GM21786 (cell line): ENCODE measurements at regions not wholly inside any gene's neighbourhood (a gene's known extent, or its start where the extent isn't known, plus 50 kb on each side); places are given as distances from the start of the nearest gene placed in this dataset.

Experiments
- ATAC-seq: cut with Tn5 transposase; IDR thresholded peaks from one replicate; pipeline ENCODE4 v1.9.1; 2021; ENCODE audit not compliant: unreplicated experiment

DNA sequence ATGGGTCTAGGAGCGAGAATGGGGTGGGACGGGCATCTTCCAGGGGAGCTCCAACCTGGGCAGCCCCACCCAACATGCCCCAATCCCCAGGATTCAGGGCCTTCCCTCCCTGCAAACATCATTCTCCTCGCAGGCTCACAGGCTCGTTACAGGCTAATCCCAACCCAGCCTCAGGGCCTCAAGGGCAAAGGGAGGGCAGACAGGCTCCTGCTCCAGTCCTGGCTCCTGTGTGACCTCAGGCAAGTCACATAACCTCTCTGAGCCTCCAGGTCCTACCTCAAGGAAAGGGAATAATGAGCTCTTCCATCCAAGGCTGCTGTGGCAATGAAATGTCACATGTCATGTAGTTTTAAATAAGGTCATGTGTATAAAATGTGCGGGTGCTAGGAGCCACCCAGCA lies 186.5 kb upstream of the TNRC6C start:
- no peak for ATAC-seq

DNA sequence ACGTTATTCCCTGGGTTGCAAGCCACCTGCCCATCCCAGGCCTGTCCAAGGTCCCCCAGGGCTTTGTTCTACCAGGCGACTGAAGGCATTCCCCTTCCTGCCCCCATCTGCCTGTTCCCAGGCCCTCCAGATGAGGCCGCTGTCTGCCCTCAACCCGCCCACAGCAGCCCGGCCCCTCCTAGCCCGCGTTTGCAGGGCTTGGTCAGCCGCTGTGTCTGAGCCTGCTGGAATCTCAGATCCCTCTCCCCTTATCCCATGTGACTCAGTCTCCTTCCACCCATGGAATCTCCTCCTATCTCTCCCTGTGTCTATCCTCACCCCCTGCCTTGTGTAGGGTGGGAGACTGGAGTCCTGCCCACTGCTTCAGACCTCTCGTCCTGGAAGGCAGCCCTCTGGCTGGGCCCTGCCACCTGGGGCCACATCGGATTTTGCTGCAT lies 186.0 kb upstream of the TNRC6C start:
- no peak for ATAC-seq

DNA sequence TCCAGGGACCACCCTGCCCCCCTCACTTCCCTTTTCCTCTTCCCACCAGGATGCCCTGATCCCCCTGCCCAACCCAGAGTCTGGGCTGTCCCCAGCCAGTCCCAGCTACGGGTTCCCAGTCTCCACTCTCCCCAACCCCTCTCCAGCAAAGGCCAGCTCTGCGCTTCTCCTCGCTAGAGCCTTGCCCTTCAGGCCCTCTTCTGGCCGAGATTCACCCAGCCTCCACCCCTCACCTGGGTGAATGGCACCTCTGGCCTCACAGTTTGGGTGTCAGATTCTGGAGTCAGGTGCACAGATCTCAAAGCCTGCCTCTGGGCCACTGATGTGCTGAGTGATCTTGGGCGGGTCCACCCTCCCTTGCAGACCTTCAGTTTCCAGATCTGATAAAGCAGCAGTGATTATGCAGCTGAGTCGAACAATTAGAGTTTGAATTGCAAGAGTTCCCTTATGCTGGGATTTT lies 185.6 kb upstream of the TNRC6C start:
- no peak for ATAC-seq

DNA sequence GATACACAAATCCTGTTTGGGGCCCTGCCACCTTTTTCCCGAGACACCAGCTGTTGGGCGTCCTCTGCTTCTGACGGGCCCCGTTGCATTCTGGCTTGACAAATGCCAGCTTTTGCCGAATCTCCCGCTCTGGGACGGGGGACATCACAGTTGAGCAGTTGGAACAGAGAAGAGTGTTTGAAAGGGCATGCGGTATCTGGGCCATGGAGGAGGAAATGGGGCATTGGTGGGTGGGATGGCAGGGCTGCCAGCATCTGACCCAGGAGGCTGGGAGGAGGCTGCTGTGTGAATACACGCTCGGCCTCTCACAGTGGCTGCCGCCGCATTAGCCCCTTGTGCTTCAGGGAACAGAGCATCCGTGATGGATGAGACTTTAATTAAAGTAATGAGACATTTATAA lies 184.3 kb upstream of the TNRC6C start:
- no peak for ATAC-seq

DNA sequence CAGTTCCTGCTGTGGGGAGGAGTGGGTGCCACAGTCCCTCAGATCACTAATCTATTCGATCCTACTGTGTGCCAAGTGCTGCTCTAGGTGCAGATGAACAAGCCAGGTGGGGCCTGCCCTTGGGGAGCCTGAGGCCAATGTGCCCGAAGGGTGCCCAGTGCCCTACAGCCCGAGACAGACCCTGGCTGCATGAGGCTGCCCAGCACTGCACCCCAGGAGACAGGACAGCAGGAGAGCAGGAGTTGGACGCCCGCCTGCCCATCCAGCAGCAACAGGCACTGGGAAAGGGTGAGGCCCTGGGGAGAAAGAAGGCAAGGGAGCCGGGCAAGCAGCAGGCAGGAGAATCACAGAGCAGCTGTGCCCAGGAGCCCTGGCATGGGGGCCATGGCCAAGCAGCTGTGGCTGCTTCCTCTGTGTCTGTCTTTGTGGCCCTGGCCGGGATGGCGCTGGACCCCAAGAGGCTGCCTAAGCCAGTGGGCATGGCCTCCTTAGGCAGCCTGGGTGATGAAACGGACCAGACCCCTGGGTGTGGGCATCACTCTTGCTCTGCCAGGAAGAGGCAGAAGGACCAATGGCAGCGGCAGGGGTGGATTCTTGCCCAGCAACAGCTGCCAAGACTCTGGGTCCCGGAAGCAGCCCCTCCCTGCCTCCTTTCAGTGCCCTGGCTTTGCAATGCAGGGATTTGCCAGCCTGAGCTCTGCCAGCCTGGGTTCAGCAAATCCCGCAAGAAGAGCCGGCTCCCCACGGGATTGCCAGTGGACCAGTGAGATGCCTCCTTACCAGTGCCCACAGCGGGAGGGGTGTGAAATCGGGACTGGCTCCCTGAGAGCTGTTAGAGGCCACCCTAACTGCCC lies 179.6 kb upstream of the TNRC6C start:
- no peak for ATAC-seq

DNA sequence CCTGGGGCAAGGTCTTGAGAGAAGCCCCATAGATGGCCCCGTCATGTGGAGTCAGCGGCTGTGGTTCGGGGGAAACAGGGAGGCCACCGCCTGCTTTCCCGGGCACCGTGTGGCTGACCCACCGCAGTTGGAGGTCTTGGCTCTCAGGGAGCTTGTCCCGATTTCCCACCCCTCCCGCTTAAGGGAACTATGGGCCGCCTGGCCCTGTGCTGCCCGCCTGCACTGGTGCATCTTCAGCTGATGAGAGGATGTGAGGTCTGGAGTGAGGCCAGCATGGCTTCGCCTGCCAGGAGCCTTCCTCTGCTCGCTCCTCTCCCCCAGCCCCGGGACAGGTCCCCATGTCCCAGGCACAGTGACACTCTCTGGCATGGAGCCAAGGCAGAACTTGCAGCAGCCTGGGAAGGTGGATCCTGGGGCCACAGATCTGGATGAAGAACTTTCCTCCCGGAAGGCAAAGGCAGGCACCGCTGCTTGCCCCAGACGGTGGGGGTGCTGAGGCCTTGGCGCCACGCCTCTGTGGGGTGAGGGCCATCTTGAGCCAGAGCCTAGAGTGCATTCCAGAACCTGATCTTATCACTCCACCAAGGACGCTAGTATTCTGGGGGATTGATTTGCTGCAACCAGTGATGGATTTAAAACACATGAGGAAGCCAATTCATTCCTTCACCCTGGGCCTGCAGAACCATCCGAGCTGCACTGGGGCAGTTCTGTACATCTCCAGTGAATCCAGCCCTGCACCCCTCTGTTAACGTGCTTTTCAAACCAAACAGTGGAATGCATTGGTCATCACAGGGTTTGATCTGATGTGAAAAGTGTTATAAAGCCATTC lies 178.6 kb upstream of the TNRC6C start:
- ATAC-seq = no peak

DNA sequence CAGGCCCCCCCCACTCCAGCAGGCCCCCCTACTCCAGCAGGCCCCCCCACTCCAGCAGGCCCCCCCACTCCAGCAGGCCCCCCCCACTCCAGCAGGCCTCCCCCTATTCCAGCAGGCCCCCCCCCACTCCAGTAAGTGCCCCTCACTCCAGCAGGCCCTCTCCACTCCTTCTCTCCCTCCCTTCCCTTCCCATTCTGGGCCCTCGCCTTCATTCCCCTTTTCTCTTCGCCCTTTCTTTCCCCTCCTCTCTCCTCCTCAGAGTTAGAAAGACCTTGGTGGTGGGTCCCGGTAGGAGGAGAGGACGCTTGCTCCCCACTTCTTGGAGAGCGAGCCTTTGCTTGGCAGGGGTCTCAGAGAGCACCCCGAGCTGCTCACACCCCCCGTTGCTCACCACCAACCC lies 177.0 kb upstream of the TNRC6C start:
- ATAC-seq = no peak

DNA sequence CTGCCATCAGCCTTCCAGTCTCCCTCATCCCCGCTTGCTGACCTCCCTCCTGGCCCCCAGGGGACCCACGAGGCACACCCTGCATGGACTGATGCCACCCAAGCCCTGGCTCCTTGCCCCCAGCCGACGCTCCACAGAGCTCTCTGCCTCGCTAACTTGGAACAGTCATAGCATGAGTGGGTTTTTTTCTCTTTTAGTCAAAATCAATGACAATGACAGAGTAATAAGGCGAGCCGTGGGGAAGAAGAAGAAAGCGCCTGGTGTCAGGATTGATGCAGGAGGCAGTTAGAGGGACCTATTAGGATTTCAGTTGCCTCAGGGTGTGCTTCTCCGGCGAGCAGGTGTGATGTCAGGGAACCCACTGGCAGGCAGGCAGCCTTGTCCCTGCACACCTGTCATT lies 176.3 kb upstream of the TNRC6C start:
- no peak for ATAC-seq

DNA sequence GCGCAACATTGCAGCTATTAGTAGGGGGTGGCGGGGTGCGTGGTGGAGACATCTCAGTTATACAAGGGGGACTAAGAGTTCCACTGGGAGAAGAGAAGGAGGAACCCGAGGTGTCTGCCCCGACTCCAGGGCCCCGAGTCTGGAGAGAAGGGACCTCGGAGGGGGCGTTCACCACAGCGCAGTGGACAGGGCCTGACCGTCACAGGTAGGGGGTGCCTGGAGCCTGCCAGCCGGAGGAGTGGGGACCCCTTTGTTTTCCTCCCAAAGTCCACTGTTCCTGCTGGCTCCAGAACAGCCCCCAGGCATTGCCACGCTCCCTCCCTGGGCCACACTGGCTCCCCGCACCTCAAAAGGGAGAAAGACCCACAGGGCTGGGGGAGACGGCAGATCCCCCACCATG lies 175.9 kb upstream of the TNRC6C start:
- no peak for ATAC-seq

DNA sequence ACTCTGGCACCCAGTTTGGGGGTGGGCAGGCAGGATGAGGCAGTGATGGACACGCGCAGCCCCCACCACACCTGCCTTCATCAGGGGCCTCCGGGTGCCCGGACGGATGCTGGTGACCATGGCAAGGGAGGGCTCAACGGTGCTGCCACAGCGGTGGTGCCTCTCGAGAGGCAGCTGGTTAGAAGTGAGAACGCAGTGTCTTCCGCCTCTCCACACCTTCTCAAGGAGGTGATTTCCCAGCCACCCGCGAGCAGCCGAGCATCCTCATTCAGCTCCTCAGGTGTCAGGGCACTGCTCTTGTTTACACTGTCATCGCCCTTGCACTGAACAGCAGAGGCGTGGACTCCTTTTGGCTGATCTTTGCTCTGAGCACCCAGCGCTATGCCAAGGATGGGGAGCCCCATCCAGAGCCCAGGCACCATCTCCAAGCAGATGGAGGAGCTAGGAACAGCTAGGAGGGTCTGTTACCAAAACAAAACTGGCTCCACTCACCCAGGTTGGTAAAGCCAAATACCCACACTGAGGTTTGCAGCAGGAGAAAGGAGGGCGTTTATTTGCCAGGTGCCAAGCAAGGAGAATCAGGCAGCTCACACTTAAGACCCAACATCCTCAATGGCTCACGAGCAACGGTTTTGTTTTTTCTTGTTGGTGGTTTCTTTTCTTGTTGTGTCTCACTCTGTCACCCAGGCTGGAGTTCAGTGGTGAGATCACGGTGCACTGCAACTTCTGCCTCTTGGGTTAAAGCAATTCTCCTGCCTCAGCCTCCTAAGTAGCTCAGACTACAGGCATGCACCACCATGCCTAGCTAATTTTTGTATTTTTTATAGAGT lies 174.3 kb upstream of the TNRC6C start:
- ATAC-seq = no peak

DNA sequence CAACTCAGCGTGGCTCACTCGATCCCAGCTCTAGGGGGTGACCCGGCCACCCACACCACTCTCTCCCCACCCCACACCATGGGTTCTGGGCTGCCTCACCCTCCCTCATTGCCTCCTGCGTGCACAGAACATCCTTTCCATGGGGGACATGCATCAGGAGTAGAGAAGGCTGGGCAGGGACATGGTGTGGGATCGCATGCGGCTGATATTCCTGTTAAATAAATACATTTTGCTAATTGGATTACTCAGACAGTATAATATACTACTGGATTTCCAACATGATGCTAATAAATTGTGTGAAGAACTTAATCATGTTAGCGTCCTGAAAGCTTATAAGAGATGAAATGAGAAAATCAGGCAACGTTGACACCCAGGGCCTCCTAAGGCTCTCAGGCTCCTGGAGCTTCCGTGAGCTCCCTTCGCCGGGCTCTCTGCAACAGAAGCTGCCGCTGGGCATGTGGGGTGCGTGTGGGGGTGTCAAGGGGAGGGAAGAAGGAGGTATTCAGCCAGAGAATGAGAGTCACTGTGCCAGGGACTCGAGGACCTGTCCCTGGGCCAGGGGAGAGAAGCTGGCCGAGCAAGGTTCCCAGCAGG lies 173.1 kb upstream of the TNRC6C start:
- ATAC-seq = no peak

DNA sequence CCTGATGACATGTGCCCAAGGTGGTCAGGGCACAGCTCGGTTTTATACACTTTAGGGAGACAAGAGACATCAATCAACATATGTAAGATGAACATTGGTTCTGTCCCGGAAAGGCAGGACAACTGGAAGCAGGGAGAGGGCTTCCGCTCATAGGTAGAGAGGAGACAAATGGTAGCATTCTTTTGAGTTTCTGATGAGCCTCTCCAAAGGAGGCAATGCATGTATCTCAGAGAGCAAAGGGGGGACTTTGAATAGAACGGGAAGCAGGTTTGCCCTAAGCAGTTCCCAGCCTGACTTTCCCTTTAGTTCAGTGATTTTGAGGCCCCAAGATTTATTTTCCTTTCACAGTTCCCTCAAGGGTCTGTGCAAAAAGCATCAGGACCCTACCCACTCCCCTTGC lies 172.4 kb upstream of the TNRC6C start:
- no peak for ATAC-seq

DNA sequence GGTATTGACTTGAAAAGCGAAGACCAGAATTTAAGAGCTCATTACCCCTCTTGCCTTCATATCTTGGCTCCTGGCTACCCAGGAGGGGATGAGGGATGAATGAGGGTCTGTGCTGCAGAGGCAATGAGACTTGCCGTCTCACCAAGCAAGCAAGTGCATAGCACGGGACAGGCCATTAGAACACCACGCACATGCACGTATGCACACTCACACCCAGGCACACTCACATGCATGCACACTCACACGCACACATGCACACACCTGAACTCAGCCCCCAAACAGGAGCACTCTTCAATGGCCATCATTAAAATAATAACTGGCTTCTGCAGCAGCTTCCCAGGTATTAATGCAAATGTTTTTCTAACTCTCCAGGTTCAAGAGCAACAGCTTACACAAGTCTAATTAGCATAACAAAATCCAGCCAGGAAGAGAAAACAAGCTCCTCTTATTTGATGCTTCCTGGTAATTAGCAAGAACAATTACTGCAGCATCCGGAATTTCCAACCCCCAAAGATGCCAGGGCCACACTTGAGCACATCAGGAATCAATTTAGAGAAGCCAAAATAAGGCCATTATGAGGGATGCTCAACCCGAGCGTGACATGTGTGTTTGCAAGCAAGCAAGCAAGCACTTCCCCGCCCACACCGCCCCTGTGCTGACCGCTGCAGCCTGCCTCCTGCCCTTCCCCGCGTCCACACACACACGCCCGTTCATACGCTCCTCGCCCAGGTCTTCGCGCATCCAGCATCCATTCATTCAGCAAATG lies 171.6 kb upstream of the TNRC6C start:
- no peak for ATAC-seq

DNA sequence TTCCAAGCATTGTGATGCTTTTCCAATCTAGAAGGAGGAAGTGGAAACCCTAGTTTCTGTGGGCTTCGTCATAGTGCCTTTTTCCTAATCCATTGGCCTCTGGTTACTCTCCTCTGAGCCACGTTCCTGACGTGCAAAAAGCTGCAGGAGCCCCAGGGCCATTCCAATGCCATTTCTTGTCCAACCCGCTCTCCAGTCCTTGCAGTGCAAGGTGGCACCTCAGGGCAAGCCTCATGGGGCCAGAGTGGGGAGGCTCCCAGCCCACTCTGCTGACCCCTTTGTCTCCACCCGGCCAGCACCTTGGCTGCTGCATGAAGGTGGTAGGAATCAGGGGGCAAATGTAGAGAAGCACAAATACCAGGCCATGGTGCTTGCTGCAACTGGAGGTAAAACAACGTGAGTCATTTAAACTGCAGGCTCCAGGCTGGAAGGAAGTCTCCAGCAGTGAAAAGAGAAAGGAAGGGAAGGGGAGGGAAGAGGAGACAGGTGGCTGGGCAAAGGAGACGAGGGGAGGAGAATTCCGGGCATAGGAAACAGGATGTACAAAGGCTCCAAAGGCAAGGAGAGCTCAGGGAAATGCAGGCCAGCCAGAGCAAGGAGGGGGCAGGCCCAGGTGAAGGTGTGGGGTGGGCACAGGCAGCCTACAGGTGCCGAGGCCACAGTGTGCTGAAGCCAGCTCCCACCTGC lies 168.2 kb upstream of the TNRC6C start:
- no peak for ATAC-seq

DNA sequence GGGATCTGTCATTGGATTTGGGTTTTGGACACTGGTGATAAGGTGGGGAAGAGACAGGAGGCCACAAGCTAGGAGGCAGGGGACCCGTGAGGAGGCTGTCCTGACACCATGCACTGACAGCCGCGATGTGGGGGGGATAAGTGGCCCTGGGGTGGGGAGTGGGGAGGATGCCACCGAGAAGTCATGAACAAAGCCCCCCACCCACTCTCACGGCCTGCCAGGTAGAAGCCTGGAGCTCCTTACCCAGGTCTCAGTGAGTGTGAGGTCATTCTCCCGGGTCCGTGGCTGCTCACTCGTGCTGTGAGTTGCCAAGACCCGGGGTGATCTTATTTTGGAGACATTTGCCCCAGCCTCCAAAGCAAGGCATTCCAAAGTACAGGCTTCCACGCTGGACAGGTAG lies 165.9 kb upstream of the TNRC6C start:
- no peak for ATAC-seq

DNA sequence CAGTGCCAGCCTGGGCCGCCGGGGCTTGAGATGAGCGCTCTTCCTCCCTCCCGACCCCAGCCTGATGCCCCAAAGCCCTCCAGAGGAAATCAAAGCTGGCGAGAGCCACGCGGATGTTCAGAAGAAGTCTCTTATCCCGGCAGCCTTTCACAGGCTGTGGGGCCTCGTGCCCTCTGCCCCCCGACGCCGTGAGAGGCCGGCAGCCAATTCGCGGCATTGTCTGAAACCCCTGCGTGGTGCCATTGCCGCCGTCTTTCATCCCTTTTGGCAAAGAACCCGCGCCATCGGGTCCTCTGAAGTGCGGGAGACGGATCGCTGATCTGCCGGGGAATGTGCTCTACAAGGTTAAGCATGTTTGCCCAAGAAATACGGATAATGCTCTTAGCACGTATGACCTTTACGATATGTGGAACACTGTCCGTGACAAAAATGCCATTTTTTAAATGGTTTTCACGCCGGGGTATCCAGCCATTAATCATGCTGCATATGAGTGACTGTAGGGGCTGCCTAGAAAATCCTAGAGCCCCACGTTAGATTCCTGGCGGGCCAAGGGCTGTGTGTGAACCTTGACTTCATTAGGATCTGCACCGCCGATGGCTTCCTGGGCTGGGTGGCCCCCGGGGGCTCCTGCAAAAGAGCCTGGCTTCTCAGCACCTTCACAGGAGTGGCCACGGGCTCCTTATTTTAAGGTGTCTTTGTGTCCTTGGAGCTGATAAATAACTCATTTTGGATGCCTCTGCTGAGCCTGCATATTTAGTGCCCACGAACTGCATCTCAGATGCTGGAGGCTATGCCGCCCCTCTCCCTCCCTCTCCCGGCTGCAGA lies 165.1 kb upstream of the TNRC6C start:
- no peak for ATAC-seq

DNA sequence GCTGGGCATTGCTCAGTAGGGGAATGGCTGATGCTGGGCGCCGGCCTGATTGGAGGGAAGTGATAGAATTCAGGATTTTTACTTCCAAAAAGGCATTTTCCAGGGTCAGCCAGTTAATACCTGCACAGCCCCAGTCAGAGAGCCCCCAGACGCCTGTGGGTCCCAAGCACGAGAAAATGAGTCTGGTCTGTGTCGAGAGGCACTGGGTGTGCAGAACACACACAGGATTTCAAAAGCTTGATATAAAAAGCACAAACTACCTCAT lies 164.6 kb upstream of the TNRC6C start:
- ATAC-seq = no peak

DNA sequence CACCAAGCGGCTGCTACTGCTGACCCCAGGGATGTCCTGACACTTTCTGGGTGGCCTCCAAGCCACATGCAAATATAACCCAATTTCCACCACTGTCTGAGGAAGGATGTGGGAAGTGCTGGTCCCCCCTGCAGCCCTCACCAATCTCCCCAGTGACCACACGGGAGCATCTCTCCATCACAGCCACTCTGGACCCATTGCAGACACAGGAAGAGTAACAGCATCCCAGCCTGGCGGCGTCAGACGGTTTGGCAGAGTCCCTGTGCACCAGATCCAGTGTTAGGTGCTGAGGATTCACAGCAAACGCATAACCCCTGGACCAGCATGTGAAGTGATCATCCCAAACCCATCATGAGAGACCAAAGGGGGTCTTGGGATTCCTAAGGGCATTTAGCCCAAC lies 163.7 kb upstream of the TNRC6C start:
- no peak for ATAC-seq

DNA sequence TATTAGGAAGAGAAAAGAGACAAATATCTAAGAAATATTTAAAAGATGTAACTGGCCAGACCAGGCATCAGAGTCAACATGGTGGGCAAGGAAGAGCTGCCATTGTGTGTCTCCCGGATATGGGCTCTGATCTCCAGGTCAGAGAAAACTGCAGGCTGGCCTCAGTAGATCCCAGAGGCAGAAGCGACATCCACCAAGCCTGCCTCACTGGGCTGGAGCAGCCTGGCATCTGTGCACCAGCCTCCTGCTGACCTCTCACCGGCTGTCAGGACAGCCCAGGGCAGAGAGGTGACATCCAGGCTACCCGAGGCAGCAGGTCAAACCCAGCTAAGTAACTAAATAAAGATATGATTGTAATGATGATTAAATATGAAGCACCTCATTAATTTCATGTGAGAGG lies 162.8 kb upstream of the TNRC6C start:
- no peak for ATAC-seq
